HepG2 (cell line): ENCODE measurements at regions not wholly inside any gene's neighbourhood (a gene's known extent, or its start where the extent isn't known, plus 50 kb on each side); places are given as distances from the start of the nearest gene placed in this dataset.

Experiments
- ATAC-seq: fragments of 200-7000 bp; cut with Tn5 transposase; 3 replicates; pipeline ENCODE4 v1.9.1; 2020; ENCODE audit warnings: mild to moderate bottlenecking, moderate library complexity
- BruUV-seq: library from RNA; stranded (reverse); fragments of 400-500 nt; replicated peaks from 2 replicates; lab custom pipeline; 2021; lab: Mats Ljungman, UMichigan
- CTCF ChIA-PET: fragments of 300-600 bp; formaldehyde crosslinking; extraction: SDS; loops from one replicate; lab custom pipeline; 2021; ENCODE audit warnings: low total read pairs, inconsistent platforms, low intra/inter-chr PET ratio; lab: Yijun Ruan, JAX
- POLR2A ChIA-PET: fragments of 350-600 bp; sonication (Branson Sonifier 250); formaldehyde crosslinking; loops from one replicate; lab custom pipeline; 2020; ENCODE audit warnings: antibody characterized with exemption, inconsistent platforms; lab: Yijun Ruan, JAX
- DNase-seq: peaks from one replicate; pipeline ENCODE4 v3.0.0-alpha.2; 2015; ENCODE audit warnings: low spot score
- FAIRE-seq: peaks from 3 replicates; lab custom pipeline; 2011; peaks lifted over from hg19 to GRCh38; lab: Jason Lieb, UNC
- H2AFZ ChIP-seq: one replicate; pipeline ENCODE4 v1.6.1; 2011; ENCODE audit warnings: low read length, inconsistent platforms
- H3K27ac ChIP-seq: fragments of 300-600 bp; 3 replicates; pipeline ENCODE4 v1.8.0; 2011; ENCODE audit warnings: mixed run types, mild to moderate bottlenecking, mixed read lengths, low read length, inconsistent platforms; ENCODE audit not compliant: insufficient read depth; ENCODE audit errors: extremely low read length
- H3K27me3 ChIP-seq, 2 experiments: fragments of 200-600 bp in 1 of 2; 2 replicates in 1 of 2; 3 replicates in 1 of 2; pipeline versions ENCODE4 v1.6.0 to v1.8.0; 2011; ENCODE audit warnings: low read length in 2 of 2, mild to moderate bottlenecking in 2 of 2, moderate library complexity in 2 of 2, inconsistent platforms in 1 of 2; ENCODE audit not compliant: insufficient read depth in 2 of 2, control insufficient read depth in 1 of 2
- H3K36me3 ChIP-seq, 2 experiments: fragments of 200-600 bp in 1 of 2; replicated peaks in 1 of 2; 2 replicates in 1 of 2; 3 replicates in 1 of 2; pipeline versions ENCODE4 v1.5.1 to v1.8.0; 2011; ENCODE audit warnings: low read length in 2 of 2, inconsistent platforms in 1 of 2; ENCODE audit not compliant: insufficient read depth in 2 of 2, control insufficient read depth in 1 of 2
- H3K4me1 ChIP-seq: 2 replicates; pipeline ENCODE4 v1.5.1; 2012; ENCODE audit warnings: low read length, inconsistent platforms; ENCODE audit not compliant: insufficient read depth
- H3K4me2 ChIP-seq: 2 replicates; pipeline ENCODE4 v1.6.0; 2011; ENCODE audit warnings: low read depth, low read length, inconsistent platforms
- H3K4me3 ChIP-seq, 3 experiments: fragments of 200-600 bp in 1 of 3; sonication (generic), shearing (Covaris generic) in 1 of 3; replicated peaks in 1 of 3; 2 replicates each; pipeline ENCODE4 v1.5.1; 2011 to 2016; ENCODE audit warnings: low read length in 3 of 3, inconsistent platforms in 2 of 3, low read depth in 2 of 3, mild to moderate bottlenecking in 2 of 3, control low read depth in 1 of 3, mixed read lengths in 1 of 3; ENCODE audit not compliant: insufficient read depth in 1 of 3
- H3K79me2 ChIP-seq: one replicate; pipeline ENCODE4 v1.6.1; 2011; ENCODE audit warnings: low read length, inconsistent platforms; ENCODE audit not compliant: insufficient read depth
- H3K9ac ChIP-seq: 2 replicates; pipeline ENCODE4 v1.6.0; 2011; ENCODE audit warnings: mild to moderate bottlenecking, low read depth, low read length, inconsistent platforms; ENCODE audit not compliant: insufficient read depth
- H3K9me3 ChIP-seq: 2 replicates; pipeline ENCODE4 v1.5.1; 2012; ENCODE audit warnings: mild to moderate bottlenecking, low read length
- H4K20me1 ChIP-seq: 2 replicates; pipeline ENCODE4 v1.6.0; 2011; ENCODE audit warnings: inconsistent platforms, mild to moderate bottlenecking, low read length, moderate library complexity; ENCODE audit not compliant: insufficient read depth
- CENPT ChIP-seq: sonication (generic); formaldehyde crosslinking; IDR thresholded peaks from 2 replicates; pipeline ENCODE4 v1.8.0; 2022; ENCODE audit warnings: low read depth, mild to moderate bottlenecking, moderate library complexity, missing genetic modification reagents
- CTCF ChIP-seq: sonication (generic); formaldehyde crosslinking; IDR thresholded peaks from 2 replicates; pipeline ENCODE4 v1.5.0; 2020; ENCODE audit warnings: mild to moderate bottlenecking, missing genetic modification reagents, moderate library complexity
- ERF ChIP-seq: IDR thresholded peaks from 2 replicates; pipeline ENCODE4 v1.6.1; 2018; ENCODE audit warnings: missing biosample characterization, missing genetic modification reagents
- FIP1L1 ChIP-seq: fragments of 200-400 bp; formaldehyde crosslinking; IDR thresholded peaks from 2 replicates; pipeline ENCODE4 v1.6.1; 2018; ENCODE audit warnings: low read depth, mild to moderate bottlenecking, low read length, moderate library complexity, borderline replicate concordance; ENCODE audit not compliant: insufficient read depth
- KLF13 ChIP-seq: sonication (generic); formaldehyde crosslinking; IDR thresholded peaks from 2 replicates; pipeline ENCODE4 v1.4.0; 2020; ENCODE audit warnings: mild to moderate bottlenecking, missing genetic modification reagents
- SAP130 ChIP-seq: IDR thresholded peaks from 2 replicates; pipeline ENCODE4 v1.6.1; 2016; ENCODE audit warnings: low read depth
- SP4 ChIP-seq: sonication (generic); formaldehyde crosslinking; IDR thresholded peaks from 2 replicates; pipeline ENCODE4 v1.8.1; 2023; ENCODE audit warnings: mild to moderate bottlenecking, missing genetic modification reagents
- STAG1 ChIP-seq: sonication (generic); formaldehyde crosslinking; IDR thresholded peaks from 2 replicates; pipeline ENCODE4 v1.4.0; 2020; ENCODE audit warnings: missing genetic modification reagents
- TBL1XR1 ChIP-seq: fragments of 150-350 bp; IDR thresholded peaks from 2 replicates; pipeline ENCODE4 v1.6.1; 2014; ENCODE audit warnings: borderline replicate concordance, low read length; ENCODE audit not compliant: partially characterized antibody
- ZNF652 ChIP-seq: IDR thresholded peaks from 2 replicates; pipeline ENCODE4 v1.6.1; 2016; ENCODE audit warnings: low read depth, borderline replicate concordance
- ZNF816 ChIP-seq: sonication (generic); formaldehyde crosslinking; IDR thresholded peaks from 2 replicates; pipeline ENCODE4 v1.8.0; 2022; ENCODE audit warnings: missing genetic modification reagents, mild to moderate bottlenecking, borderline replicate concordance
- WGBS: methylation state at CpG from one replicate; pipeline ENCODE4 v1.1.6; 2017; ENCODE audit warnings: low lambda C conversion rate; 5-methylcytosine and 5-hydroxymethylcytosine counted together
- in situ Hi-C: cut with HindIII; loops from 2 replicates; pipeline ENCODE4 v1.10.0; 2017; ENCODE audit warnings: low pct_unique_long_range_greater_than_20kb; ENCODE audit not compliant: extremely low pct_ligation_motif_present
- intact Hi-C: fragments of 100-400 bp; cut with micrococcal nuclease; formaldehyde crosslinking; loops from one replicate; pipeline ENCODE4 v1.10.0; 2022; ENCODE audit not compliant: unreplicated experiment

DNA sequence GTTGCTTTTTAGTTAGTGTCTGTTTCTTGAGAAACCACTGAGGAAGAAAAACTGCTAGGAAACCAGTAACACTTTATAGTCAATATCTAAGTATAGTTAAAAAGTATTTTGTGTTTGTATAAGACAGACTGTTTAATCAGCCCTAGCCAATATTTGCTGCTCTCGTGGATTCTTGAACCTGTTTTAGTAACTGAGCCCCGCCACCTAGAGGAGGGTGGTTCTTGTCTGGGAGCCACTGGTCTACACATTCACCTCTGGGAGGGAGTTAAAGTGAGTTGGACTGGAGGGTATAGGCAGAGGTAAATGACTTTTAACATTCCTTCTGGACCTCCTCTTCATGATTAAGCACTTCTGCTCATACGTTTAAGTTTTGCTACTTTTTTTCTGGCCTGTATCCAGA lies 117.2 kb downstream of the SPATA31D1 start:
- intact Hi-C loops: loop anchor here (5.0 kb wide), 1 partner anchor 502 kb away; no protein-coding TSS in a partner anchor
- Histone ChIP-seq H3K4me1 (no peaks in the 10 kb centered on the region), H3K27ac (no peak overlapping the region), H2AFZ (no peak overlapping the region), H3K4me3 (no peak overlapping the region), H3K9me3 (peaks cover 6% of the 10 kb centered on the region), H3K27me3 (no peaks in the 10 kb centered on the region), H3K36me3 (no peaks in the 10 kb centered on the region), H4K20me1 (no peaks in the 10 kb centered on the region), H3K4me2 (no peak overlapping the region), H3K9ac (no peak overlapping the region), H3K79me2 (no peaks in the 10 kb centered on the region)
- ChIA-PET POLR2A (no interaction called here), CTCF (no interaction called here)
- no TSS peak for BruUV-seq
- in situ Hi-C loops: no loop called here
- WGBS: 0% methylated on average over 3 of the region's 3 CpGs
- FAIRE-seq (peak; percentile 42), ATAC-seq (peak; percentile 76), DNase-seq (peak; percentile 10)
- TF ChIP-seq CTCF (peak; percentile 45), ZNF816 (CRISPR knock-in tag) (no peak), STAG1 (CRISPR knock-in tag) (peak; percentile 49), TBL1XR1 (no peak)

- no peak overlapping the region for H3K9ac ChIP-seq
- no peak overlapping the region for H3K4me3 ChIP-seq
- ATAC-seq (no peak), FAIRE-seq (no peak), DNase-seq (no peak)
- BruUV-seq: no TSS peak
- H3K79me2 ChIP-seq: no peaks in the 10 kb centered on the region
- no peak for TF ChIP-seq CENPT (CRISPR knock-in tag)
- TF ChIP-seq FIP1L1: no peak
- TF ChIP-seq ZNF652 (CRISPR knock-in tag): no peak
- no peak for TF ChIP-seq ERF (CRISPR knock-in tag)
- no peak for TF ChIP-seq KLF13
- TF ChIP-seq SP4 (CRISPR knock-in tag): no peak
- TF ChIP-seq SAP130: no peak
- H4K20me1 ChIP-seq: no peaks in the 10 kb centered on the region
- no peaks in the 10 kb centered on the region for H3K27me3 ChIP-seq
- H3K4me2 ChIP-seq: no peak overlapping the region
- H3K4me1 ChIP-seq: no peaks in the 10 kb centered on the region
- no peak overlapping the region for H2AFZ ChIP-seq
- intact Hi-C loops (loop anchor here (5.0 kb wide), 1 partner anchor 501 kb away; no protein-coding TSS in a partner anchor), in situ Hi-C loops (no loop called here)
- CTCF ChIA-PET: no interaction called here
- H3K36me3 ChIP-seq: no peaks in the 10 kb centered on the region
- H3K27ac ChIP-seq: no peak overlapping the region
- no peaks in the 10 kb centered on the region; the same call in 1 of the 2 replicates for H3K9me3 ChIP-seq
- POLR2A ChIA-PET: no interaction called here
These were observed 118.0 kb downstream of the SPATA31D1 start for GRCh38 chr9:82106536-82106935.
